Hematopoietic multipotent progenitor cell treated with erythropoietin and hydrocortisone succinate and interleukin-3 and kit ligand, for 4 days (in vitro differentiated cells): ENCODE measurements at regions not wholly inside any gene's neighbourhood (a gene's known extent, or its start where the extent isn't known, plus 50 kb on each side); places are given as distances from the start of the nearest gene placed in this dataset.
A peak's percentile ranks its signal among the peaks of the same experiment; 100 is the strongest.
"Not testable (repeated sequence)": the region's sequence is repeated elsewhere in the genome, so short reads cannot be mapped to it uniquely, and the experiment has no call there.

ENCODE experiments used
- DNase-seq: peaks from one replicate; pipeline ENCODE4 v3.0.0-alpha.2; 2015

DNA sequence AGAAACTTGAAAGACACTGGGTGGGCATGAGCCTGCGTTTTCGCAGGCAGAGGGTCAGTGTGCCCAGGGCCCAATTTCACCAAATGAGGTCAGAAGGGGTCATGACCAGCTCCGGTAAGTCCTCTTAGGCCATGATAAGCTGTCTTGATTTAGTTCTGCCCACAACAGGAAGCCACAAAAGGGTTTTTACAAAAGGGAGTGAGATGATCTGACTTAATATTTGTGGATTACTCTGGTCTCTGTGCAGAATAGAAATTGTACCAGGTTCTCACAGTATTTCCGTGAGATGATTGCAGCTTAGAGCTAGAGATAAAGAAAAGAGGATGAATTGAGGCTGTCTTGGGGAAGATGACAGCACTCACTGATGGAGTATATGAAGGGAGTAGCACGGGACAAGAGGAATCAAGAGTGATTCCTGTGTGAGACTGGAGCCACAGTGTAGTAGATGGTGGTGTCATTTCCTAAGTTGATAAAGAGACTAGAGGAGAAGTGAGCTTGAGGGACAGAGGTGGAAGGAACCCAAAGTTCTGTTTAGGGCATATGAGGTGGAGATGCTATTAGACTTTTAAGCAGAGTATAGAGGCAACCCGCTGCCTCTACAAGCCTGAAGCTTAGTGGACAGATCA lies 288.3 kb upstream of the AMIGO2 start:
- no peak for DNase-seq

GRCh38 chr12:47366579-47366978 lies 286.8 kb upstream of the AMIGO2 start:
- no peak for DNase-seq

DNA sequence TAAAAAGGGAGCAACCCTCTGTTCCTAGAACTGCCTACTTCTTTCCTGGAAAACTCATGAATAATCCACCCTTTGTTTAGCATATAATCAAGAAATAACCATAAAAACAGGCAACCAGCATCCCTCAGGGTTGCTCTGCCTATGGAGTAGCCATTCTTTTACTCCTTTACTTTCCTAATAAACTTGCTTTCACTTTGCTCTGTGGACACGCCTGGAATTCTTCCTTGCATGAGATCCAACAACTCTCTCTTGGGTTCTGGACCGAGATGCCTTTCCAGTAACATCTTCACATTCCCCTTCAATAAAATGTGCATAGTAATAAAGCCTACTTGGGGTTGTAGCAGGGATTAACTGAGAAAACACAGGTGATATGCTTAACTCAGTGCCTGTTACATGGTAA lies 286.4 kb upstream of the AMIGO2 start:
- no peak for DNase-seq

DNA sequence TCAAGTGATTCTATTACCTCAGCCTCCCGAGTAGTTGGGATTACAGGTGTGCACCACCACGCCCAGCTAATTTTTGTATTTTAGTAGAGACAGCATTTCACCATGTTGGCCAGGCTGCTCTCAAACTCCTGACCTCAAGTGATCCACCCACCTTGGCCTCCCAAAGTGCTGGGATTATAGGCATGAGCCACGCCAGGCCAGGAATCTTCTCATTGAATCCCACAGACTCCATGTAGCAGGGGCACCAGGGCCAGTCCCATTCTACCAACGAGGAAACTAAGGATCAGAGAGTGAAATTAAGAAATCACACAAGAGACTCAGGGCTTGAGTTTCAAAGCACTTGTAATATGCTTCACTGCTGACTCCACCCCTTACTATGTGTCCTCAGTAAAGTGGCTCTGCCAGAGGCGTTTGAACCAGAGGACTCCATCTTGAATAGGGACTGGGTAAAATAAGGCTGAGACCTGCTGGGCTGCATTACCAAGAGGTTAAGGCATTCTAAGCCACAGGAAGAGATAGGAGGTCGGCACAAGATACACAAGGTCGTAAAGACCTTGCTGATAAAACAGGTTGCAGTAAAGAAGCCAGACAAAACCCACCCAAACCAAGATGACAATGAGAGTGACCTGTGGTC lies 285.8 kb upstream of the AMIGO2 start:
- DNase-seq = not testable (repeated sequence)

DNA sequence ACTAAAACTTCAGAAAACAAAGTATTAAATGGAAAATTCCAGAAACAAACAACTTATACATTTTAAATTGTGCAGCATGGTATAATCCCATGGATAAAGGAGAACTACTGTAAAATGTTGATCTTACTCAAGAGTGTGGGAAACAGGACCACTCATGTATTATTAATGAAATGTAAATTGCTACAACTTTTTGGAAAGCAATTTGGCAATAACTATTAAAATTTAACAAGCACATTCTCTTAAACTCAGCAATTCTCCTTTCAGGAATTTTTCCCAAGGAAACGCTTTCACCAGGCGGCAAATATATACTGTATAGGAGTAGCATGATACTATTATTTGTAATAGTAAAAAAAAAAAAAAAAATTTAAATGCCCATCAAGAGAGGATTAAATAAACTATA lies 284.5 kb upstream of the AMIGO2 start:
- no peak for DNase-seq

DNA sequence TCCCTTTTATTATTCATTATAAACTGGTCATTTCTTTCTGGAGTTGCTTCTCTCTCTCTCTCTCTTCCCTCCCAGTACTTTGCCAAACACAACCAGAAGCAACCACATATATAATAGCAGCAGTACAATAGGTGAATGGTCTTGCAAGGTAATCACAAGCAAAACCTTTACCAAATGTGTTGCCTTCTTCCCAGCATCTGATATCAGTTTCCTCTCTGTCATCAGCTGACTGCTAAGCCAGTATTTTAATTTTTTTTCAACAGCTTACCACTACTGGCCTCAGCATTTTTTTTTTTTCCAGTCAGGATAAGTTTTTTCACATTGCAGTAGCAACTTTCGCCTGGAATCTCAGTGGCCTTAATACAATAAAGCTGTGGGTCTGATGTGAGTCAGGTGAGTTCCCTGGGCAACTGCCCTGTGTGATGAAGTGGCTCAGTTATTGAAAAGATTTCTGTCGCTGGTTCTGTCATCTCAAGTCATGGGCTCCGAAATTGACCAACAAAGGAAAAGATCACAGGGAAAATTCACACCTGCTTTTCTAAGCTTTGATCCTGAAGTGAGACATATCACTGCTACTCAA lies 282.5 kb upstream of the AMIGO2 start:
- DNase-seq = no peak

DNA sequence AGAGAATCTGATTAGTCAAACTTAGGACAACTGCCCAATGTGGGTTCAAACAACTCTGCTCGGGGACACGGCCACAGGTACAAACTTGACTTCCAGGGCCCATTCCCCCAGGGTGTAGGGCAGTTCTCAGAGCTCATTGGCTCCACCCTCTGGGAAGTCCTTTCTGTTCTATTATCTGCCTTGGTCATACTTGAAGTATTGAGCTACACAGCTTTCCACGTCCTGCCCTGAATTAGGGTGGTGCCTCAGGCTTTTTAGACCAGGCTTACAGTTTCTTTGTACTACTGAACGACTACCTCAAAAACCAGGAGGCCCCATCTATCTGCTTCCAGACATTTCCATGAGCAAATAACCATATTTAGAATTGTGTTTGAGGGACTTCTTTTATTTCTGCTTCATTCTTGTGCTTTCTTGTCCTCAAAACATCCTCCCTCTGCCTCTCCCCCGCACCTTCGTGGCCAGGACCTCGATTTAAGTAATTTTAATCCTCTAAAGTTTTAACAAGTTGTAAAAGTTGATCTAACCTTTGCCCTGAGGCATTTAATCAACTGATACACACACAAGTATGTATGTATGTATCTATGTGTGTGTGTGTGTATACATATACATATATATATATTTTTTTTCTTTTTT lies 281.7 kb upstream of the AMIGO2 start:
- peak; percentile 62 for DNase-seq

GRCh38 chr12:47360771-47361388 lies 281.1 kb upstream of the AMIGO2 start:
- DNase-seq = peak; percentile 79

DNA sequence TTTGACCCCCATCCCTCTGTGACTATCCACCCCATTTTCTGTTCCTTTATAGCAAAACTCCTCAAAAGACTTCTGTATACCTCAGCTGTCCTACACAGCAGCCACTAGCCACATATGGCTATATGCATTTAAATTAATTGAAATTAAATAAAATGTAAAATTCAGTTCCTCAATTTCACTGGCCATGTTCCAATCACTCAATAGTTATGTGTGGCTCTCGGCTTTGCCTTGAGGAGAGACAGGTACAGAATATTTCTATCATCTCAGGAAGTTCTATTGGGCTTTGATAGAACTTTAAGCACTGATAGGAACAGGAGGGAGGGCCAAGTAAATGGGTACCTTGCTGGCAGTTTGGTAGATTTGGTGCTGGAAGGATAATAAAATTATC lies 280.3 kb upstream of the AMIGO2 start:
- DNase-seq = peak; percentile 27

DNA sequence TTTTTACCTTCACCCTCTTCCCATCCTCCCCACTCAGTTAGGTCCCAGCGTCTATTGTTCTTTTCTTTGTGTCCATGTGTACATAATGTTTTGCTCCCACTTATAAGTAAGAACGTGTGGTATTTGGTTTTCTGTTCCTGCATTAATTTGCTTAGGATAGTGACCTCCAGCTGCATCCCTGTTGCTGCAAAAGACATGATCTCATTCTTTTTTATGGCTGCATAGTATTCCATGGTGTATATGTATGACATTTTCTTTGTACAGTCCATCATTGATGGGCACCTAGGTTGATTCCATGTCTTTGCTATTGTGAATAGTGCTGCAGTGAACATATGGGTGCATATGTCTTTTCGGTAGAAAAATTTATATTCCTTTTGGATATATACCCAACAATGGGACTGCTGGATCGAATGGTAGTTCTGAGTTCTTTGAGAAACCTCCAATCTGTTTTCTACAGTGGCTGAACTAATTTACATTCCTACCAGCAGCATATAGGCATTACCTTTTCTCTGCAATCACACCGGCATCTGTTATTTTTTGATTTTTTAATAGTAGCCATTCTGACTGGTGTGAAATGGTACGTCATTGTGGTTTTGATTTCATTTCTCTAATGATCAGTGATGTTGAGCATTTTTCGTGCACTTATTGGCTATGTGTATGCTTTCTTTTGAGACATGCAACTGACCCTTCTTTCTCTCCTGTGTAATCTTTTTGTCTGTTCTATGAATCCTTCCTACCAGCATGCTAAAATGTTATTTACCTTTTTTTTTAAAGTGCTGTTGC lies 279.7 kb upstream of the AMIGO2 start:
- no peak for DNase-seq

DNA sequence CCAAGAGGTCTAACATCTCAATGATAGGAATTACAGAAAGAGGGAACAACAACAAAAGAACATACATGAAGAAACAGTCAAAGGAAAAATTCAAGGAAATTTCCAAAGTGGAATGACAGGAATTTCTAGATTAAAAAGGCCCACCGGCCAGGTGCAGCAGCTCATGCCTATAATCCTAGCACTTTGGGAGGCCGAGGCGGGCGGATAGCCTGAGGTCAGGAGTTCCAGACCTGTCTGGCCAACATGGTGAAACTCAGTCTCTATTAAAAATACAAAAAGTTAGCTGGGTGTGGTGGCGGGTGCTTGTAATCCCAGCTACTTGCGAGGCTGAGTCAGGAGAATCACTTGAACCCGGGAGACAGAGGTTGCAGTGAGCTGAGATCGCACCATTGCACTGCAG lies 277.2 kb upstream of the AMIGO2 start:
- DNase-seq = not testable (repeated sequence)

DNA sequence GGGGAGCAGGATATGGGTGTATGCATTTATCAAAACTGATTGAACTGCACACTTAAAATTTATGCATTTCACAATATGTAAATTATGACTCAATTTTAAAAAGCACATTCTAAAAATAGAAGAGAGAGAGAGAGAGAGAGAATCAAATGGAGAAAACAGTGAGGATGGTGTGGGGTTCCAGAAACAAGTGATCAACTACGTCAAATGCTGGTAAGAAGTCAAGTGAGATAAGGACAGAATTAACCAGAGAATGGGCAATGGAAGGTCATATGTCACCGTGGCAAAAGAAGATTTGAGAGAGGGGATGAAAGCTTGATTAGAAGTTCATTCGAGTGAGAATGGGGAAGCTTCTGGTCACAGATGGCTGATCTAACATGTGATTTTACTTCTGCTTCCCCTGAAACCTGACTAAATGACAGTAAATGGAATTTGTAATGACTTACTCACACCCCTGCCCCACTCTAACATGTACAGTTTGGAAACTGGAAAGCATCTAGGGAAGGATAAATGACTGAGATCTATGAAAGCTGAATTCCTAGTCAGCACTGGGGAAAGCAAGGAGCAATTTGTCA lies 276.5 kb upstream of the AMIGO2 start:
- DNase-seq = peak; percentile 82

- DNase-seq = no peak
These were observed 273.7 kb upstream of the AMIGO2 start for GRCh38 chr12:47353508-47353907.

- DNase-seq = no peak
These were observed 272.3 kb upstream of the AMIGO2 start for GRCh38 chr12:47352067-47352466.

- DNase-seq = no peak
These were observed 271.8 kb upstream of the AMIGO2 start for GRCh38 chr12:47351526-47351925.

- peak; percentile 28 for DNase-seq
These were observed 270.3 kb upstream of the AMIGO2 start for GRCh38 chr12:47350062-47350408.

DNA sequence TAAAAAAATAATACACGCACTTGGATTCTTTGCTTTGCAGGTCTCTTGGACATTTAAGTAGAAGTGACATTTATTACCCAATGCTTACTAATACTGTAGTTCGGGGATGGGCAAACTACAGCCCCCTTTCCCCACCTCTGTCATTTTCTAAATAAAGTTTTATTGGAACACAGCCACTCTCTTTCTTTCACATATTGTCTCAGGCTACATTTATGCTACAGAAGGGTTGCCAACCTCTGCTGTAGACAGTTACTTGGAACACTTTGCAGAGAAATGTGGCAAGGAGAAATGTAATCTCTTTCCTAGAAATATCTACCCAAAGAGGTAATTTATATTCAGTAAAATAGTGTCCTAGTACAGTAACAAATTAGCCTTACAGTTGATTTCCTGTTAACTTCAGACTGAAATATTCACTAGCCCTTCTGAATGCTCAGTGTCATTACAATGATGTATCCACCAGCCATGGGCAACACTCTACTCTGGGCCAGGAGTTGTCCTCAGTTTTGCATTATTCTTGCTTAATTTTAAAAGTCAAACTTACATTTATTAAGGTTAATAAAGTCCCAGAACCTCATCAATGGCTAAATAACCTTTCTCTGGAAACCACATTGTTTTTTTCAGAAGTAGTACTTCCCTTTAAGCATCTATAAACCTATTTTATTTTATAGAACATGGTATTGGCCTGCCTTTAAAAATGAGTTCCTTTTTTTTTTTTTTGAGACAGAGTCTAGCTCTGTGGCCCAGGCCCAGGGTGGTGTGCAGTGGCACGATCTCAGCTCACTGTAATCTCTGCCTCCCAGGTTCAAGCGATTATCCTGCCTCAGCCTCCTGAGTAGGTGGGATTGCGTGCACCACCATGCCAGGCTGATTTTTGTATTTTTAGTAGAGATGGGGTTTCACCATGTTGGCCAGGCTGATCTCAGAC lies 269.6 kb upstream of the AMIGO2 start:
- DNase-seq = peak; percentile 9

- no peak for DNase-seq
These were observed 268.4 kb upstream of the AMIGO2 start for GRCh38 chr12:47348206-47348605.

GRCh38 chr12:47346251-47347019 lies 266.7 kb upstream of the AMIGO2 start:
- no peak for DNase-seq

- DNase-seq = no peak
These were observed 264.2 kb upstream of the AMIGO2 start for GRCh38 chr12:47343684-47344567.
